IgD-negative memory B cell (primary cell): ENCODE measurements at regions not wholly inside any gene's neighbourhood (a gene's known extent, or its start where the extent isn't known, plus 50 kb on each side); places are given as distances from the start of the nearest gene placed in this dataset.
A peak's percentile ranks its signal among the peaks of the same experiment; 100 is the strongest.

Experiments
- H3K27ac Mint-ChIP-seq, 3 donors: one replicate each; pipeline ENCODE4 v1.8.0; 2020 to 2022; ENCODE audit warnings: mild to moderate bottlenecking in 3 of 3, mixed read lengths in 3 of 3, moderate library complexity in 1 of 3
- H3K27me3 Mint-ChIP-seq: one replicate; pipeline ENCODE4 v1.8.0; 2021; ENCODE audit warnings: mixed read lengths
- H3K36me3 Mint-ChIP-seq: one replicate; pipeline ENCODE4 v1.8.0; 2020; ENCODE audit warnings: mild to moderate bottlenecking, mixed read lengths
- H3K4me1 Mint-ChIP-seq, 3 donors: one replicate each; pipeline ENCODE4 v1.8.0; 2020 to 2022; ENCODE audit warnings: mixed read lengths in 3 of 3, mild to moderate bottlenecking in 1 of 3
- H3K4me3 Mint-ChIP-seq, 4 donors: one replicate each; pipeline ENCODE4 v1.8.0; 2020 to 2022; ENCODE audit warnings: mild to moderate bottlenecking in 4 of 4, mixed read lengths in 4 of 4, moderate library complexity in 3 of 4
- H3K9me3 Mint-ChIP-seq, 3 donors: one replicate each; pipeline ENCODE4 v1.8.0; 2020 to 2021; ENCODE audit warnings: mixed read lengths in 3 of 3, mild to moderate bottlenecking in 1 of 3

- H3K27ac Mint-ChIP-seq, result no peak overlapping the region
- peaks cover 1% of the 10 kb centered on the region for H3K27me3 Mint-ChIP-seq
- peaks cover 0 to 2% (median 0%) of the 10 kb centered on the region in 3 donors for H3K4me1 Mint-ChIP-seq
- H3K9me3 Mint-ChIP-seq, result no peaks in the 10 kb centered on the region
- H3K4me3 Mint-ChIP-seq, result no peak overlapping the region
- H3K36me3 Mint-ChIP-seq, result no peaks in the 10 kb centered on the region
Observed at GRCh38 chr9:32698706-32699277, 63.3 kb upstream of the TAF1L start.

- peaks cover 0 to 2% (median 0%) of the 10 kb centered on the region in 3 donors for H3K4me1 Mint-ChIP-seq
- no peaks in the 10 kb centered on the region for H3K9me3 Mint-ChIP-seq
- no peak overlapping the region for H3K27ac Mint-ChIP-seq
- no peaks in the 10 kb centered on the region for H3K36me3 Mint-ChIP-seq
- no peak overlapping the region for H3K4me3 Mint-ChIP-seq
- peaks cover 6% of the 10 kb centered on the region for H3K27me3 Mint-ChIP-seq
Observed at GRCh38 chr9:32701321-32702022, 66.0 kb upstream of the TAF1L start.

- H3K4me1 Mint-ChIP-seq, result peaks cover 0 to 2% (median 0%) of the 10 kb centered on the region in 3 donors
- H3K27me3 Mint-ChIP-seq, result peaks cover 6% of the 10 kb centered on the region
- no peak overlapping the region for H3K4me3 Mint-ChIP-seq
- H3K9me3 Mint-ChIP-seq, result no peaks in the 10 kb centered on the region
- no peaks in the 10 kb centered on the region for H3K36me3 Mint-ChIP-seq
- no peak overlapping the region for H3K27ac Mint-ChIP-seq
Observed at GRCh38 chr9:32703635-32704034, 68.2 kb upstream of the TAF1L start.

GRCh38 chr9:32704343-32704742, 68.9 kb upstream of the TAF1L start:
- Mint-ChIP-seq H3K4me3 (peak overlapping the region in 1 of 4 donors; percentile 37), H3K27ac (no peak overlapping the region), H3K9me3 (no peaks in the 10 kb centered on the region), H3K4me1 (peaks cover 0 to 2% (median 0%) of the 10 kb centered on the region in 3 donors), H3K36me3 (no peaks in the 10 kb centered on the region), H3K27me3 (peaks cover 6% of the 10 kb centered on the region)

GRCh38 chr9:32705059-32705458, 69.6 kb upstream of the TAF1L start:
- H3K27me3 Mint-ChIP-seq, result peaks cover 4% of the 10 kb centered on the region
- H3K27ac Mint-ChIP-seq, result no peak overlapping the region
- H3K36me3 Mint-ChIP-seq, result no peaks in the 10 kb centered on the region
- no peaks in the 10 kb centered on the region for H3K9me3 Mint-ChIP-seq
- peaks cover 0 to 2% (median 0%) of the 10 kb centered on the region in 3 donors for H3K4me1 Mint-ChIP-seq
- H3K4me3 Mint-ChIP-seq, result no peak overlapping the region

GRCh38 chr9:32706004-32706724, 70.7 kb upstream of the TAF1L start:
- H3K36me3 Mint-ChIP-seq, result no peaks in the 10 kb centered on the region
- no peak overlapping the region for H3K4me3 Mint-ChIP-seq
- H3K9me3 Mint-ChIP-seq, result no peaks in the 10 kb centered on the region
- peaks cover 4% of the 10 kb centered on the region for H3K27me3 Mint-ChIP-seq
- H3K27ac Mint-ChIP-seq, result peak overlapping the region in 1 of 3 donors; percentile 13
- peaks cover 0 to 2% (median 0%) of the 10 kb centered on the region in 3 donors for H3K4me1 Mint-ChIP-seq

GRCh38 chr9:32706725-32707100, 71.2 kb upstream of the TAF1L start:
- H3K4me3 Mint-ChIP-seq, result no peak overlapping the region
- no peak overlapping the region for H3K27ac Mint-ChIP-seq
- H3K36me3 Mint-ChIP-seq, result no peaks in the 10 kb centered on the region
- H3K27me3 Mint-ChIP-seq, result peaks cover 4% of the 10 kb centered on the region
- H3K4me1 Mint-ChIP-seq, result peaks cover 0 to 2% (median 0%) of the 10 kb centered on the region in 3 donors
- no peaks in the 10 kb centered on the region for H3K9me3 Mint-ChIP-seq

GRCh38 chr9:32707326-32707725, 71.9 kb upstream of the TAF1L start:
- no peaks in the 10 kb centered on the region for H3K9me3 Mint-ChIP-seq
- H3K4me3 Mint-ChIP-seq, result no peak overlapping the region
- H3K4me1 Mint-ChIP-seq, result no peaks in the 10 kb centered on the region
- peaks cover 4% of the 10 kb centered on the region for H3K27me3 Mint-ChIP-seq
- no peaks in the 10 kb centered on the region for H3K36me3 Mint-ChIP-seq
- H3K27ac Mint-ChIP-seq, result no peak overlapping the region

- Mint-ChIP-seq H3K9me3 (no peaks in the 10 kb centered on the region), H3K27me3 (peaks cover 4% of the 10 kb centered on the region), H3K27ac (no peak overlapping the region), H3K36me3 (no peaks in the 10 kb centered on the region), H3K4me3 (no peak overlapping the region), H3K4me1 (no peaks in the 10 kb centered on the region)
Observed at GRCh38 chr9:32708480-32709150, 73.1 kb upstream of the TAF1L start.

- H3K4me3 Mint-ChIP-seq, result no peak overlapping the region
Observed at GRCh38 chr9:32709871-32710270, 73.5 kb upstream of the TMEM215 start.

GRCh38 chr9:32716425-32716824, 66.9 kb upstream of the TMEM215 start:
- H3K27me3 Mint-ChIP-seq, result no peaks in the 10 kb centered on the region
- no peak overlapping the region for H3K4me3 Mint-ChIP-seq
- H3K4me1 Mint-ChIP-seq, result no peaks in the 10 kb centered on the region
- no peaks in the 10 kb centered on the region for H3K36me3 Mint-ChIP-seq
- peaks cover 0 to 1% (median 0%) of the 10 kb centered on the region in 3 donors for H3K9me3 Mint-ChIP-seq
- H3K27ac Mint-ChIP-seq, result no peak overlapping the region

More at GRCh38 chr9:32709871-32710270, 73.5 kb upstream of the TMEM215 start:
- H3K36me3 Mint-ChIP-seq, result no peaks in the 10 kb centered on the region
- no peaks in the 10 kb centered on the region for H3K4me1 Mint-ChIP-seq
- H3K27ac Mint-ChIP-seq, result no peak overlapping the region
- H3K9me3 Mint-ChIP-seq, result no peaks in the 10 kb centered on the region
- H3K27me3 Mint-ChIP-seq, result peaks cover 4% of the 10 kb centered on the region

GRCh38 chr9:32716955-32717543, 66.3 kb upstream of the TMEM215 start:
- Mint-ChIP-seq H3K36me3 (no peaks in the 10 kb centered on the region), H3K4me3 (no peak overlapping the region), H3K4me1 (peaks cover 0 to 1% (median 0%) of the 10 kb centered on the region in 3 donors), H3K27ac (no peak overlapping the region), H3K27me3 (no peaks in the 10 kb centered on the region), H3K9me3 (peaks cover 0 to 1% (median 0%) of the 10 kb centered on the region in 3 donors)

GRCh38 chr9:32722704-32723103, 60.6 kb upstream of the TMEM215 start:
- no peaks in the 10 kb centered on the region for H3K27me3 Mint-ChIP-seq
- peaks cover 0 to 2% (median 0%) of the 10 kb centered on the region in 3 donors for H3K4me1 Mint-ChIP-seq
- H3K4me3 Mint-ChIP-seq, result no peak overlapping the region
- no peak overlapping the region for H3K27ac Mint-ChIP-seq
- peaks cover 2% of the 10 kb centered on the region for H3K36me3 Mint-ChIP-seq
- H3K9me3 Mint-ChIP-seq, result peaks cover 0 to 1% (median 0%) of the 10 kb centered on the region in 3 donors

GRCh38 chr9:32723789-32724325, 59.5 kb upstream of the TMEM215 start:
- H3K27me3 Mint-ChIP-seq, result no peaks in the 10 kb centered on the region
- H3K27ac Mint-ChIP-seq, result no peak overlapping the region
- H3K4me1 Mint-ChIP-seq, result peaks cover 0 to 2% (median 0%) of the 10 kb centered on the region in 3 donors
- H3K9me3 Mint-ChIP-seq, result peaks cover 0 to 5% (median 1%) of the 10 kb centered on the region in 3 donors
- no peak overlapping the region for H3K4me3 Mint-ChIP-seq
- H3K36me3 Mint-ChIP-seq, result peaks cover 2% of the 10 kb centered on the region
